GM21529 (cell line): ENCODE measurements at regions not wholly inside any gene's neighbourhood (a gene's known extent, or its start where the extent isn't known, plus 50 kb on each side); places are given as distances from the start of the nearest gene placed in this dataset.

ENCODE experiments used
- ATAC-seq: cut with Tn5 transposase; IDR thresholded peaks from one replicate; pipeline ENCODE4 v1.9.1; 2021; ENCODE audit not compliant: unreplicated experiment

- no peak for ATAC-seq
Observed at GRCh38 chrX:97763981-97764380, 880.3 kb downstream of the RPA4 start.

GRCh38 chrX:97766501-97767095 is 882.9 kb downstream of the RPA4 start:
- ATAC-seq: no peak

DNA sequence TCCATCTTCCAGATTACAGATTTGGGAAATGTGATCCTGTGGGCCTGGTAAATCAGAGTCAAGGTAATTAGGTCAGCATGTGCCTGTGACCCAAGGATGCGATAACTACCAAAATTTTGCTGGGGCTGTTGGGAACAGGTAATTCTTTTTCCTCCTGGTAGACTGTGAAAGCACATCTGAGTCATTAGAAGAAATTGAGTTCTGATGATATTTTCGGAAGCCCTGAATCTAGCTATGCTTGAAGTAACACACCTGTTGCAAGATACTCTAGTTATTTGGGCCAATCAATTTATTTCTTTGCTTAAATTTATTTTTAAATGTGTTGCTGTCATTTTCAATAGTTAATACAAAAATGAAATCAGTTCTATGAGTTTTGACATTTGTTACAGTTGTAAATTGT is 903.6 kb downstream of the RPA4 start:
- no peak for ATAC-seq

GRCh38 chrX:97787849-97788248 is 904.1 kb downstream of the RPA4 start:
- ATAC-seq: no peak

DNA sequence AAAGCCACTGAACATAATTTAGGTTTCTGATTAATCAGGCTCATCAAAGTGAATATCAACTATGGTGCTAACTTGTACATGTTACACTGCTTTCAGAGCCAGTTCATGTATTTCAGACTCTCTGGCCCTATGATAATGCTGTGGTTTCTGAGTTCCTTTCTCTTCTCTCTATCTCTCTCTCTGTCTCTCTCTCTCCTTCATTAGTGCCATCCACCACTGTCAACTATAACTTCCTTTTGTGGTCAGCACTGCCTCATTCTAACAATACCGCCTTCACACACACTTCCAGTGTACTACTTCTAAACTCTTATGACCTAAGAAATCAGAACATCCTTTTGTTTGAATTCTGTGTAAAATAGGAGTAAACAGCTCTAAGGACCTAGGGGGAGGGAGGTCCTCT is 907.1 kb downstream of the RPA4 start:
- no peak for ATAC-seq

DNA sequence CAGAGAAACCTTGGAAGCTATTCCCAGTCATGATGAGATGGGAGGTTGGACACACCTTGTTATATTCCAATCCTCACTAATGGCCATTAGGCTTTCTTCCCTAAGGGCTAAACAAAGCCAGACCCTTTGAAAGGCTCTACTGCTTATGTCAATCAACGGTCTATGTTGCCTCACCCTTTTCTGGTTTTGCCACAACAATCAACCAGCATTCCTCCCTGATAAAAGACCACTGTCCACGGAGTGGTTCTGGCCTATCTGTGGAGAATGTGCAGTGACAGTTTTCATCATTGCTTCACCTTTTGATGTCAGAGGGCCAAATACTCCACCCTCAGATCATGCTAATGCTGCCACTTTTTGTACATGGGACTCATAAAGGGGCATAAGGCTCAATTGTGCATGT is 913.4 kb downstream of the RPA4 start:
- ATAC-seq: no peak

- ATAC-seq: no peak
Observed at GRCh38 chrX:97806238-97806637, 922.5 kb downstream of the RPA4 start.

DNA sequence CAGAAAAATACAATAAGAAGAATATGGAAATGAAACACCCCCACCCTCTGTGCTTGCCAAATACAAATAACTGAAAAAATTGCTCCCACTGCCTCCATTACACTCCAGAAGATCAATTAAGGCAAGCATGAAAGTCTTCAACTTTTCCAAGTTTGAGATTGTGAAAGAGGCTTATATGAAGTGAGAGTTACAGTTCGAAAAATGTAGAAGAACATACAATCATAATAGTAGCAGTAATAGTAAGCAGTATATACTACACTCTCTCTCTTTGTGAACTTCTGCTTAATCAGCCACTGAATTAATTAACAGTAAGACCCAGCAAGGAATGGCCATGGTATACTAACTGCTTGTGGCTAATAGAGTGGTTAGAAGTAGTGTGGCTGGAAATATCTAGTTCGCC is 923.2 kb downstream of the RPA4 start:
- no peak for ATAC-seq

DNA sequence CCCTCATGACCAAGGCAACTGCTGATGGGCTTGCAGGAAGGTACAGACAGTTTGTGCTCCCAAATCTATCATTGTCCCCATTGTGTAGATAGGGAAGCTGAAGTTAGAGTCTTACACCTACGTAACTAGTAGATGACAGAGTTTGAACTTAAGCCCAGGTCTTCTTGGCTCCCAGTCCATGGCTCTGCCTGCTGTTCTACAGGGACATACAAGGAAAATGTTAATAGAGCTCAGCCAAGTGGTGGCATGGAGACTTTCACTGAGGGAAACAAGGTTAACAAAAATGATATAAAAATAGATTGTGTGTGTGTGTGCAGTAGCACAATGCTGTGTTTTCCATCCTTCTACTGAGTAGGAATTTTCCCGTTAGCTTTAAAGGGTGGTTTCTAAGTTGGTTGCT is 936.5 kb downstream of the RPA4 start:
- no peak for ATAC-seq

DNA sequence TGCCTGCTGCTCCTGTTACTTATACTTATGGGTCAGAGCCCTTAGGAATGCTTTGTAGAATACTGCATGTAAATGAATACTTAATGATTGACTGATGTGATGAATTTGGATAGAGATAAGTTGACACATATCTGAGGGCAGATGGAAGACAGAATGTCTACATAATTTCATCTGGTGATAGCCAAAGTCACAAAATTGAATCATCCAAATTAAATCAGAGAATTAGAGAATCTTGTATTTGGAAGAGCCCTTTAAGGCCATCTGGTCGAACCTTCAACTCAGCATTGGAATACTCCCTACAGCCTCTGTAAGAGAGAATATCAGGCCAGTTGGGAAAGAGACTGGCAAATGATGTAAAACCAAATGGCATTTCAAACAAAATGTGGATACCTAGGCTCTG is 944.8 kb downstream of the RPA4 start:
- ATAC-seq: no peak

DNA sequence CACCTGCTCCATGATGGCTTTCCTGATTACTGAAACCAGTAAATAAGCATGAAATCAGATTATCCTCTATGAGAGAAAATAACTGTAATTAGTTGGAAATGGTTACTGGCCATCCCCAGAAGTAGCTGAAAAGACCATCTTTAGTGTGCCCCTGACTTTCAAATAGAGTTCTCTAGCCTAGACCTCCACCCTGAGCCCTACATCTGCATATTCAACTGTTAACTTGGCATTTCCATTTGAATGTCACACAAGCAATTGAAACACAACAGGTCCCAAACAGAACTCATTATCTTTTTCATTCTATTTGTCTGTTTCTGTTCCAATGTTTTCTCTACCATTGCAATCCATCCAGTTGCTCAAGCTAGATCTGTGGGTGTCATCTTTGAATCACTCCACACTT is 952.3 kb downstream of the RPA4 start:
- ATAC-seq: no peak

DNA sequence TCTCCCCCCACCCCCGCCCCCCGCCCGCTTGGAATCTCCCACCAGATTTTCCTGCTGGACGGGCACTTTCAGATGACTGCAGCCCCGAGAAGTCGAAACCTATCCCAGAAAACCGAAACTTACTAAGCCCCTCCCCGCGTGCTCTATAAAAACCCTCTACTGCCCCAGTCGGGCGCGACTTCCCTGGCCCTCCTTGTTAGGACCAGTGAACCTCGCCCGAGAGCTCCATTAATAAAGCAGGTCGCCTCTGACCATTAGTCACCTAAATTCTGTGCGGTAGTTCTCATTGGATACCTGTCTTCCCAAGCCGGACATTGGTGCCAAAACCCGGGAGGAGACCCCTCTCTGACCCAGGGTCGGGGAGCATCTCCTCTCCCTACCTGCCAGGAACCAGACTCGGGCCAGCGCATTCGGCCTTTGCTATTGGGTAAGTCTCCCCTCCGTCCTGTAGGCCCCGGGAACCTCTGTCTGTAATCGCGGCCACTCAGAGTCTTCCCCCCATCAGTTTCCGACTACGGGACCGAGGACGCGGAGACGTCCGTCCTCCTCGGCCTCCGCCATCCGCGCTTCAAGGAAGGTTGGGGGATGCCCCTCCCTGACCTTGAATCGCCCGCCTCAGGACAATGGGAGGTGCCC is 958.0 kb downstream of the RPA4 start:
- no peak for ATAC-seq

- ATAC-seq: no peak
Observed at GRCh38 chrX:97842468-97843199, 958.9 kb downstream of the RPA4 start.

GRCh38 chrX:97843200-97843811 is 959.6 kb downstream of the RPA4 start:
- no peak for ATAC-seq

- ATAC-seq: no peak
Observed at GRCh38 chrX:97844161-97844560, 960.5 kb downstream of the RPA4 start.

GRCh38 chrX:97844943-97845342 is 961.2 kb downstream of the RPA4 start:
- ATAC-seq: no peak

DNA sequence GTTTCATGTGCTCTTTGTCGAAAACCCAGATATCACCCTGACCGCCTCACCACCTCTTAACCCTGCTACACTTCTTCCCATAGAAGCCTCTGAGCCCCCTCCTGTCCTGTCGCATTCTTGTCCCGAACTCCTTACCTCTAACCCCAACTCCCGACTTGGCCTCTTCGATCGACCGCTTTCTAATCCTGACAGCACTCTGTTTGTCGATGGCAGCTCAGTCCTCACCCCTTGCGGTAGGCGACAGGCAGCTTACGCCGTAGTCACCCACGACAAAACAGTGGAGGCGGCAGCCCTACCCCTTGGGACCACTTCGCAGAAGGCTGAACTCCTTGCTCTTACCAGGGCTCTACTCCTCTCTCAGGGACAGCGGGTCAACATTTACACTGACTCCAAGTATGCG is 961.7 kb downstream of the RPA4 start:
- no peak for ATAC-seq

DNA sequence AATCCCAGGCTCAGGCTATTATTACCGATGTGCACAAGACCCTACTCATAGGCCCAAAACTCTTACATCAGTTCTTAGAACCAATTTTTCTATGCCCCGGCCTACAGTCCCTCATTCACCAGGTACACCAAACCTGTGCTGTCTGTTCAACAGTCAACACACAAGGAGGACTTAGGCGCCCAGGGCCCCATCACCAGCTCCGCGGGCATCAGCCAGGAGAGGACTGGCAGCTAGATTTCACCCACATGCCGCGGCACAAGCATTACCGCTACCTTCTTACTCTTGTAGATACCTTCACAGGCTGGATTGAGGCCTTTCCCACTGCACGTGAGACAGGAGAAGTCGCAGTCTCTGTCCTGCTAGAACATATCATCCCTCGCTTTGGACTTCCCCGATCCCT is 962.5 kb downstream of the RPA4 start:
- ATAC-seq: no peak

DNA sequence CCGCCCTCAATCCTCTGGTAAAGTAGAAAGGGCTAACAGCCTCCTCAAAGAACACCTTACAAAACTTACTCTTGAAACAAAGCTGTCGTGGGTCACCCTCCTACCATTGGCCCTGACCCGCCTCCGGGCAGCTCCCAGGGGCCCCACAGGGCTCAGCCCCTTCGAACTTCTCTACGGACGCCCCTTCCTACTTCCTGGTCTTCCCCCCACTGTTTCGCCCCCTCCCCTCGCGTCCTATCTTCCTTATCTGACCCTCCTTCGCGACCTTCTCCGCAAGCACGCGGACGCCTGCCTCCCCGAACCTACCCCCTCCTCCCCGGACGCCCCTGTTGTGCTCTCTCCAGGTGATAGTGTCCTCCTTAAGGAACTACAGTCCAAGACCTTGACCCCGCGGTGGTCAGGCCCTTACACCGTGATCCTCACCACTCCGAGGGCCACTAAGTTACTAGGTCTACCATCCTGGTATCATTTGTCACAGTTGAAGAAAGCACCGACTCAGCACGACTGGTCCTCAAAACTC is 963.1 kb downstream of the RPA4 start:
- no peak for ATAC-seq

- no peak for ATAC-seq
Observed at GRCh38 chrX:97847885-97848679, 964.4 kb downstream of the RPA4 start.

- ATAC-seq: no peak
Observed at GRCh38 chrX:97849951-97850350, 966.2 kb downstream of the RPA4 start.
